Islet of Langerhans (tissue), 1 donor: ENCODE measurements at regions not wholly inside any gene's neighbourhood (a gene's known extent, or its start where the extent isn't known, plus 50 kb on each side); places are given as distances from the start of the nearest gene placed in this dataset.
"Not testable (repeated sequence)": the region's sequence is repeated elsewhere in the genome, so short reads cannot be mapped to it uniquely, and the experiment has no call there.

Experiments used
- FAIRE-seq: peaks from one replicate; lab custom pipeline; 2011; peaks lifted over from hg19 to GRCh38; lab: Jason Lieb, UNC

DNA sequence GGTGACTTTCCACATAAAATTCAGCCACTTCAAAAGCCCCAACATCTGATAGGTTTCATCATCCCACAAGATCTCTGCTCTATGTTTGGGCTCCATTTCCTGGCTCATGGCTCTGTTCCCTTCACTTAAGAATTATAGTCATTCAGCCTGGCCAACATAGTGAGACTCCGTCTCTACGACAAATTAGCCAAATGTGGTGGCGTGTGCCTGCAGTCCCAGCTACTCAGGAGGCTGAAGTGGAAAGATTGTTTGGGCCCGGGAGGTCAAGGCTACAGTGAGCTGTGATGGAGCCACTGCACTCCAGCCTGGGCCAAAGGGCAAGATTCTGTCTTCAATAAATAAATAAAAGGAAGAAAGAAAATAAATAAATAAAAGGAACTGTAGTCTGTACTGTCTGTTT lies 57.9 kb upstream of the CTSV start:
- no peak for FAIRE-seq

DNA sequence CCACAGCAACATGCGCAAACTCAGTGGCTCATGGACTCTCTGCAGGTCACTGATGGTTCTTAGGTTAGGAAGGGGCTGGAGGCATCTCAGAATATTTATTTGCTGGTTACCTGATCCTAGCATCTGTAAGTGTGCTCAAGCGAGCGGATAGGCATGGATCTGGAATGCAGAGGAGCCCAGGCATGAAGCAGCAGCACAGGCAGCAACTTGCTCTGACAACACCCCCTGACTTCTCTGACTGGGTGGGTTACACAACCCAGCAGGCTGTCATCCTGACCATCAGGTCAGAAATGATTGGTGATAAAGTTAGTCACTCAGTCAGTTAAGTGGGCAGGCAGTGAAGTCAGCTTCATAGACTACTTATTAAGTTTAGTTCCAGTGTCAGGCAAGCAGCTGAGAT lies 50.4 kb upstream of the CTSV start:
- not testable (repeated sequence) for FAIRE-seq
